RKO (cell line): ENCODE measurements at regions not wholly inside any gene's neighbourhood (a gene's known extent, or its start where the extent isn't known, plus 50 kb on each side); places are given as distances from the start of the nearest gene placed in this dataset.
"Not testable (repeated sequence)": the region's sequence is repeated elsewhere in the genome, so short reads cannot be mapped to it uniquely, and the experiment has no call there.

Experiments
- DNase-seq: peaks from one replicate; pipeline ENCODE4 v3.0.0-alpha.2; 2016; ENCODE audit warnings: low spot score

- no peak for DNase-seq
Measured at GRCh38 chr7:79953130-79953529, 181.5 kb upstream of the GNAI1 start.

DNA sequence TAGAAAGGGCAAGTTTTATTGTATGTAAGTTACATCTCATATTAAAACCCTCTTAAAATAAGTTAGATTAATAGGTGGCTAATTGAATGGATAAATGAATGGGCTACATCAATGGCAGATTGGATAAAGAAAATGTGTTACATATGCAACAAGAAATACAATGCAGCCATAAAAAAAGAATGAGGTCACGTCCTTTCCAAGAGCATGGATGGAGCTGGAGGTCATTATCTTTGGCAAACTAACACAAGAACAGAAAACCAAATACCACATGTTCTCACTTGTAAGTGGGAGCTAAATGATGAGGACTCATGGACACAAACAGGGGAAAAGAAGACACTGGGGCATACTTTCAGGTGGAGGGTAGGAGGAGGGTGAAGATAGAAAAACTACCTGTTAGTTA is 182.2 kb upstream of the GNAI1 start:
- DNase-seq: no peak

DNA sequence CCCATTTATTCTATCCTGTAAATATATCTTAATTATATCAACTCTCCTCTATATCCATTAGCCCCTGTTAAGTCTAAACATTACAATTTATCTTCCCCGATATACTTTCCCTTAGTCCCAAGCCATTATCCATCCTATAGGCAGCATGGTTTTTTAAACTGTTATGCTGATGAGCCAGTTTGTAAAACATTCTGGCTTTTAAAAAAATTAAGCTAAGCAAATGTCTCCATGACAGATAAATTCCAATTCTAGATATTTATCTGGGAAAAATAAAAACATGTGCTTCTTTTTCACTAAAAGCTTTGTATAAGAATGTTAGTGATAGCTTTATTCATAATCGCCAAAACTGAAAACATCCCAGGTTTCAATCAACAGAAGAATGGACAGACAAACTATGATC is 183.2 kb upstream of the GNAI1 start:
- no peak for DNase-seq

- DNase-seq: no peak
Measured at GRCh38 chr7:79949778-79950177, 184.9 kb upstream of the GNAI1 start.

DNA sequence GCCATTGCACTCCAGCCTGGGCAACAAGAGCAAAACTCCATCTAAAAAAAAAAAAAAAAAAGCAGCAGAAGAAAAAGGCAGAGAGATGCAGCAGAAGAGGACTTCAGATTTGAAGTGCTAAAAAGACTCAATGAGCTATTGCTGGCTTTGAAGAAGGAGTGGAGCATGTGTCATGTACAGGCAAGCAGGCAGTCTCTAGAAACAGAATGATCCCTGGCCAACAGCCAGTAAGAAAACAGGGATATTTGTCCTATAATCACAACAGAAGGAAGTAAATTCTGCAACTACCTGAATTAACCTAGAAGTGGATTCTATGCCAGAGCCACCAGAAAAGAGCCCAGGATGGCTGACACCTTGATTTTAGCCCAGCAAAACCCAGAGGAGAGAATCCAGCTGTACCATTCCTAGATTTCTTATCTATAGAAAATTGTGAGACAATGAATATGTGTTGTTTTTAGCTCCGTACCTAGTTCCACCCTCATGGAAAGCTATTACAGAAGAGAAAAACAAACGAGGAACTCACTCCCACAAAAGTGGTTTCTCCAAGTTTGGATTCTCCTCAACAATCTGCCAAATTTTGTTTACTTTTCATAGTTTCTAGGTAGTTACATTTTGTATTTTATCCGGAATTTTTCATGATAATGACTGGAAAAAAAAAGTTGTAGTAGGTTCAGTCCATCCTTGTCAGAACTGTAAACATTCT is 198.2 kb upstream of the GNAI1 start:
- no peak for DNase-seq

DNA sequence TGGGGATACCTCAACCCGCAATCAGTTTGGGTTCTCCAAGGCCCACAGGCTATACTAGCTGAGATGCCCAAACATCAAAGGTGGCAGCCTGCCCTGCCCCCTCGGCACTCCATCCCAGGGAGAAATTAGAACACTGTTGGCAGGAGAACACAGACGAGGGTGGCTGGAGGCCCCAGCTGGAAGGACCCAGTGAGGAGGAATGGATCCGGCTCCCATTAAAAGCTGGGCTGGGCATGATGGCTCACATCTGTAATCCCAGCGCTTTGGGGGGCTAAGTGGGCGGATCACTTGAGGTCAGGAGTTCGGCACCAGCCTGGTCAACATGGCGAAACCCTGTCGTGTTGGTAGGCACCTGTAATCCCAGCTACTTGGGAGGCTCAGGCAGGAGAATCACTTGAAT is 199.9 kb upstream of the GNAI1 start:
- no peak for DNase-seq

GRCh38 chr7:79933144-79933543 is 201.5 kb upstream of the GNAI1 start:
- DNase-seq: no peak

- DNase-seq: no peak
Measured at GRCh38 chr7:79930604-79931003, 204.0 kb upstream of the GNAI1 start.

- DNase-seq: no peak
Measured at GRCh38 chr7:79927116-79927515, 207.5 kb upstream of the GNAI1 start.

- DNase-seq: peak; percentile 10
Measured at GRCh38 chr7:79923953-79924352, 210.7 kb upstream of the GNAI1 start.

GRCh38 chr7:79922894-79923293 is 211.7 kb upstream of the GNAI1 start:
- no peak for DNase-seq

DNA sequence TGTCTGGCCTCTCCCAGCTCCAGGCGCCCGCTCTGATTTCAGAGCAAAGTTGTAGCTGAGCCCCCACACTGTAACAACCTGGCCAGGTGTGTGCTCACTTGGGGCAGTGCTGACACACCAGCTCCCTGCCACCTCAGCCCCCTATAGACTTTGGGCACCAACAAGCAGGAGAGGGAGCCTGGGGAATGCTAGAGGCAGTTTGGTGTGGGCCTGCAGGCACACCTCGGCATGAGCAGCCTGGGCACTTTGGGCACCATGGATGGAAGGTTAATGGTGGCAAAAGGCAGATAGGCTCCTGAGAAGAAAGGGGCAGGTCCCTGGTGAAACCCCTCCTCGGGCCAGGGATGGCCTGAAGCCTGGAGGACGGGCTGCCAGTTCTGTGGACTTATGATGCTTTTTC is 212.7 kb upstream of the GNAI1 start:
- DNase-seq: no peak

GRCh38 chr7:79918632-79919031 is 216.0 kb upstream of the GNAI1 start:
- not testable (repeated sequence) for DNase-seq

DNA sequence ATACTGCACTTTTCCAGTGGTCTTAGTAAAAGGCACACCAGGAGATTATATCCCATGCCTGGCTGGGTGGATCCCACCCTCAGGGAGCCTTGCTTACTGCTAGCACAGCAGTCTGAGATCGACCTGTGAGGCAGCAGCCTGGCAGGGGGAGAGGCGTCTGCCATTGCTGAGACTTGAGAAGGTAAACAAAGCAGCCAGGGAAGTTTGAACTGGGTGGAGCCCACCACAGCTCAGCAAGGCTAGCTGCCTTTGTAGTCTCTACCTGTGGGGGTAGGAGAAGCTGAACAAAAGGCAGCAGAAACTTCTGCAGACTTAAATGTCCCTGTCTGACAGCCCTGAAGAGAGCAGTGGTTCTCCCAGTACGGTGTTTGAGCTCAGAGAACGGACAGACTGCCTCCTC is 219.3 kb upstream of the GNAI1 start:
- not testable (repeated sequence) for DNase-seq

DNA sequence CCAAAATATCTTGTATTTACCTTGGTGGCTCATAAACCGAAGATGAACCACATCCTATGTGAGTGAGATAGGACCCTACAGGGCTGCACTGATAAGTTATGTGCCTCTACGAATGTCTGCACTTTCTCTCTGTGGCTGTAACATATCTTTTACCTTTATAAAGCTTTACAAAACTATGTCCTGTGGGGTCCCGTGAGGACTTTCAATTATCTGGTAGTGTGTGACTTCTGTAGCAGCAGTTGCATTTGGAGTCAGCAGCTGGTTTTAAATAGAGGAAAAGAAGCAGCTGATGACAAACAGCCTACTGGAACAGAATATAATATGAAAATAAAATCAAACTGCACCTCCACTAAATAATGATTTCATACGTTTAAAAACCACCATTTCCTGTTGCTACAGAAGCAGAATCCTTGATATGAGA is 222.4 kb upstream of the GNAI1 start:
- DNase-seq: no peak

DNA sequence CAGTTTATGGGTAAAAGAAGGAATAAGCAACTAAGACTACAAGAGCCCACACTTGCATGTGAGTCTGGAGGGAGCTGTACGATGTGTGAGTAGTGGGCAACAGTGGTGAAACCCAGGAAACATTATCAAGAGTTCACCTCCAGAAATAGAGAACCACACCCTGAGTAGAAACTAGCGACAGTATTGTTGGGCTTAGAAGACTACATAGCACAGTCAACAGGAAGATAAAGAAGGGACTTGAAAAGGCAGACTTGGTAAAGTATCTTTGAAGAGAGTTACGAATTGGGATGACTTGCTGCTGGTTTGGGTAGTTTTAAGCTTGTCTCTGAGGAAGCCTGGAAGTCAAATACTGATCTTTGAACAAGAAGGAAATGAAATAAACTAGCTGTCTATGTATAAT is 223.2 kb upstream of the GNAI1 start:
- no peak for DNase-seq

DNA sequence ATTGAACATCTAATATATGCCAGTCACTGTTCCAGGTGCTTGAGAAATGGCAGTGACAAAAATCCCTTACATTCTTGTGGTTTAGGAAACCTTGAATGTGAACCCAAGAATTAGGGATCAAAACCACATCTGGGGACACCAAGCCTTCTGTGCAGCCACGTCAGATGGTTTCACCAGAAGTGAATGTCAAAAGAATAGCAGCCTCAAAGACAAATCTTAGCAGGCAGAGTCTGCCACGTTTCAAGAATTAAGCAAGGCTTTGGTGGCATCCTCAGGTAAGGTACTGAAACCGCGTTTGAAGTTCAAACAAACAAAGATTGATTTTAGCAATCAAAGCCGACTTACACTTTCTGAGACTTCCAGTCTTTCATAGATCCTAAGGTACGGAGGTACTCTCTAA is 225.5 kb upstream of the GNAI1 start:
- no peak for DNase-seq

GRCh38 chr7:79897166-79897565 is 237.5 kb upstream of the GNAI1 start:
- DNase-seq: no peak

DNA sequence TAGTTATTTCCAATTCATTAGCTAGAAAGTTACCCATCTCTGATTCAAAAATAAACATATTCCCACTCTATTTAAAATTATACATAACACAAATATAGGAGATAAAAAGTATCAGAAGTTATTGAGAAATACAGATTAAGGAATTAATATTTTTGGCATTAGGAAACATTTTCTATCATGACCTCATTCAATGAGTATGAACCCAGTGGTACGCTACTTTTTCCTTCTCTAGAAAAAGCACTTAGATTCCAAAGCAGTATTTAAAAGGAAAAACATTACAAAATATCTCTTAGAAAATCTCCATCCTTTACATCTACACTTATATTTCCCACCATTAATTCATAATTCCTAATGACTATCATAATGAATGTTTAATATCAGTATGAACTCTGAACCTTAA is 240.6 kb upstream of the GNAI1 start:
- DNase-seq: no peak

- no peak for DNase-seq
Measured at GRCh38 chr7:79882922-79883321, 251.7 kb upstream of the GNAI1 start.

- no peak for DNase-seq
Measured at GRCh38 chr7:79880312-79880711, 254.3 kb upstream of the GNAI1 start.

DNA sequence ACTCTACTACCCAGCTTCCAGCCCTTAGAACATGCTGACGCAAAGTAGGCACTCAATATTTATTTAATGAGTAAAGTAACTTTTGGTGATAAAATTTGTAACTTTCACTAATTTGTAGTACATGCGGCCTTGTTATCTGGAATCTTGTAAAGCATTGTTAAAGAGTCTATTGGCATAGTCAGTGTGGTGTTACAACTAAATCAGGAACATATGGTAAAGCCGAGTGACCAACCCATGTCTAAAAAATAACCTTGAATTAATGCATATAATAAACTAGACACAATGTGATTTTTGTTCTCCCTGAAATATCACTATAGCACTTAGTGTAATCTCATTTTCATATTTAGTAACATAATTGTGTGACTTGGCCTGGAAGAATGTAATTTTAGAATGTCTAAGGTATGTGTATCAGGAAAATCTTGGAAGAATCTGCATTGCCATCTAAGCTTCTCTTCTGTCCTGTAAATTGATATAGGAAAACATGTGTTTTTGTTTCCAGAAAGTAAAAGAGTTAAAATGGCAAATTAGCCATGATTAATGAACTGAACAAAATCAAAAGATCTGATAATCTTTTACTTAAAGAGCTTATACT is 256.7 kb upstream of the GNAI1 start:
- no peak for DNase-seq

GRCh38 chr7:79876848-79877252 is 257.8 kb upstream of the GNAI1 start:
- no peak for DNase-seq

DNA sequence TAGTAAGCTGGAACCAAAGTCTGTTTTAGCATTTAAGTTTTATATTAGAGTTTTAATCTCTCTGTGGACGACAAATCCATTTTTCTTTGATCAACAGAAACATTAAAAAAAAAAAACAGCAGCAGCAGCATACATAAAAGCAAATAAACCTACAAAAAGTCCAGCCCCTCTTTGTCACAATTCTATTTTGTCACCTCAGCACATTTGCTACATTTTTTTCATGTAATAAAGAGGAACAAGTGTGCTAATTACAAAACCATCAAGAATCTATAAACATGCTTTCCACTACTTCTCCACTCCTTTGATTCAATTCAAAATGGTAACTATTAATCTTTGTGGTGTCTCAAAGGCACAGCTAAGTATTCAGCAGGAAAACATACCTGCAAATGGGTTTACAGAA is 259.8 kb upstream of the GNAI1 start:
- DNase-seq: no peak
